ENCODE measurements at regions not wholly inside any gene's neighbourhood (a gene's known extent, or its start where the extent isn't known, plus 50 kb on each side); places are given as distances from the start of the nearest gene placed in this dataset.

DNA sequence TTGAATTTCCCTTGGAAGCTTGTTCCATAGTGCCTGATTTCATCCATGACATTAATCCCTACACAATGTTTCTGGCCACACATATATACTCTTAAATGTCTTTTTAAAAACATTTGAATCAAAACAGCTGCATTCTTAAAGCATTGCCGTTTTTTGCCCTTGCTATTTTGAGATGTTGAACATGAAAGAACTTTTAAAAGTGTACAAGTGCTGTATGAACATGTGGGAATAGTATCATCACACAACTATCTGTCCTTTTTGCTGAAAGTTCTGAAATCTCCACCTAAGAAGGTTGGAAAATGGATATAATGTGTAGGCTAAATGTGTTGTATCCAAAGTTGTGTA, 318.7 kb upstream of the UBE2E3 start:
- TF ChIP-seq, protein P1, sequence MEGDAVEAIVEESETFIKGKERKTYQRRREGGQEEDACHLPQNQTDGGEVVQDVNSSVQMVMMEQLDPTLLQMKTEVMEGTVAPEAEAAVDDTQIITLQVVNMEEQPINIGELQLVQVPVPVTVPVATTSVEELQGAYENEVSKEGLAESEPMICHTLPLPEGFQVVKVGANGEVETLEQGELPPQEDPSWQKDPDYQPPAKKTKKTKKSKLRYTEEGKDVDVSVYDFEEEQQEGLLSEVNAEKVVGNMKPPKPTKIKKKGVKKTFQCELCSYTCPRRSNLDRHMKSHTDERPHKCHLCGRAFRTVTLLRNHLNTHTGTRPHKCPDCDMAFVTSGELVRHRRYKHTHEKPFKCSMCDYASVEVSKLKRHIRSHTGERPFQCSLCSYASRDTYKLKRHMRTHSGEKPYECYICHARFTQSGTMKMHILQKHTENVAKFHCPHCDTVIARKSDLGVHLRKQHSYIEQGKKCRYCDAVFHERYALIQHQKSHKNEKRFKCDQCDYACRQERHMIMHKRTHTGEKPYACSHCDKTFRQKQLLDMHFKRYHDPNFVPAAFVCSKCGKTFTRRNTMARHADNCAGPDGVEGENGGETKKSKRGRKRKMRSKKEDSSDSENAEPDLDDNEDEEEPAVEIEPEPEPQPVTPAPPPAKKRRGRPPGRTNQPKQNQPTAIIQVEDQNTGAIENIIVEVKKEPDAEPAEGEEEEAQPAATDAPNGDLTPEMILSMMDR (conservative IDR thresholded peaks at IDR 0.05; ENCODE audit: low read depth, low read length), result no peak
- TF ChIP-seq EZH2phosphoT487 (IDR thresholded peaks at IDR 0.05; ENCODE audit: borderline replicate concordance, low read length), result no peak
- no peak for TF ChIP-seq EZH2 (IDR thresholded peaks at IDR 0.05; ENCODE audit: low read length, unreplicated experiment)
